Immature natural killer cell (primary cell): ENCODE measurements at regions not wholly inside any gene's neighbourhood (a gene's known extent, or its start where the extent isn't known, plus 50 kb on each side); places are given as distances from the start of the nearest gene placed in this dataset.

ENCODE experiments used
- DNase-seq, 3 donors: peaks; one replicate each; pipeline ENCODE4 v3.0.0; 2022; ENCODE audit warnings: mixed read lengths in 1 of 3
- H3K27ac Mint-ChIP-seq, 6 donors: one replicate each; pipeline ENCODE4 v1.8.0; 2020; ENCODE audit warnings: mixed read lengths in 6 of 6, mild to moderate bottlenecking in 5 of 6, inconsistent platforms in 4 of 6, moderate library complexity in 3 of 6
- H3K27me3 Mint-ChIP-seq, 3 donors: one replicate each; pipeline ENCODE4 v1.8.0; 2020 to 2021; ENCODE audit warnings: low read depth in 3 of 3, mild to moderate bottlenecking in 3 of 3, mixed read lengths in 3 of 3, moderate library complexity in 3 of 3, inconsistent platforms in 1 of 3
- H3K36me3 Mint-ChIP-seq, 3 donors: one replicate each; pipeline ENCODE4 v1.8.0; 2020; ENCODE audit warnings: mixed read lengths in 3 of 3, inconsistent platforms in 2 of 3, mild to moderate bottlenecking in 2 of 3
- H3K4me1 Mint-ChIP-seq, 2 donors: one replicate each; pipeline ENCODE4 v1.8.0; 2020; ENCODE audit warnings: inconsistent platforms in 2 of 2, mild to moderate bottlenecking in 2 of 2, mixed read lengths in 2 of 2, moderate library complexity in 1 of 2
- H3K4me3 Mint-ChIP-seq, 5 donors: one replicate each; pipeline ENCODE4 v1.8.0; 2020; ENCODE audit warnings: mild to moderate bottlenecking in 5 of 5, mixed read lengths in 5 of 5, inconsistent platforms in 3 of 5, moderate library complexity in 3 of 5
- H3K9me3 Mint-ChIP-seq, 6 donors: one replicate each; pipeline ENCODE4 v1.8.0; 2020; ENCODE audit warnings: mild to moderate bottlenecking in 6 of 6, mixed read lengths in 6 of 6, inconsistent platforms in 4 of 6, moderate library complexity in 3 of 6

- Mint-ChIP-seq H3K9me3 (peaks cover 9 to 55% (median 39%) of the 10 kb centered on the region in 6 donors), H3K4me3 (no peak overlapping the region), H3K27ac (no peak overlapping the region), H3K27me3 (peaks cover 0 to 2% (median 0%) of the 10 kb centered on the region in 3 donors), H3K4me1 (no peaks in the 10 kb centered on the region), H3K36me3 (peaks cover 0 to 10% (median 0%) of the 10 kb centered on the region in 3 donors)
- no peak for DNase-seq
Observed at GRCh38 chr5:26148569-26149107, 889.7 kb downstream of the CDH9 start.

DNA sequence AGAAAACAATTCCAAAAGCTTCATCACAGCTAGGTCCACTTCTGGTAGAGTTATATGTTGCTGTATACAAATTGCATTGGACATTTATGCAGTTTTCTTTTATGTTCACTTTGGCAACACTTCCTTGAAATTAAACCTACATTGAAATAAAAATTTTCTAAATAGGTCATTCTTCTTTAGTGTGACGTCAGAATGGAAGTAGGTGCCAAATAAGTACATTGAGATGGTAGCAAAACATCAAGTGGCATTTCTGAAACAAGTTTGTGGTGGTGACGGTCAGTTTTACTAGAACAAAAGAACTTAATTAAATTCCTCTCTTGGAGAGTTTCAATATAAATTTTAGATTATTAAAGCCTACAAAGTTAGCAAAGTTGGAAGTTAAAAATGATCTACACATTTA lies 895.1 kb downstream of the CDH9 start:
- H3K36me3 Mint-ChIP-seq: no peaks in the 10 kb centered on the region
- H3K4me1 Mint-ChIP-seq: no peaks in the 10 kb centered on the region
- H3K4me3 Mint-ChIP-seq: no peak overlapping the region
- peaks cover 6 to 47% (median 24%) of the 10 kb centered on the region in 6 donors for H3K9me3 Mint-ChIP-seq
- H3K27me3 Mint-ChIP-seq: peaks cover 0 to 2% (median 0%) of the 10 kb centered on the region in 3 donors
- DNase-seq: no peak
- no peak overlapping the region for H3K27ac Mint-ChIP-seq

- Mint-ChIP-seq H3K4me3 (no peak overlapping the region), H3K36me3 (no peaks in the 10 kb centered on the region), H3K9me3 (peaks cover 3 to 36% (median 11%) of the 10 kb centered on the region in 6 donors), H3K4me1 (no peaks in the 10 kb centered on the region), H3K27me3 (peaks cover 0 to 2% (median 0%) of the 10 kb centered on the region in 3 donors), H3K27ac (no peak overlapping the region)
- DNase-seq: no peak
Observed at GRCh38 chr5:26121338-26121737, 917.0 kb downstream of the CDH9 start.

GRCh38 chr5:26104175-26104574 lies 934.2 kb downstream of the CDH9 start:
- peaks cover 0 to 2% (median 0%) of the 10 kb centered on the region in 3 donors for H3K36me3 Mint-ChIP-seq
- H3K27ac Mint-ChIP-seq: no peak overlapping the region
- no peaks in the 10 kb centered on the region for H3K4me1 Mint-ChIP-seq
- DNase-seq: no peak
- peaks cover 20 to 65% (median 28%) of the 10 kb centered on the region in 6 donors for H3K9me3 Mint-ChIP-seq
- no peak overlapping the region for H3K4me3 Mint-ChIP-seq
- peaks cover 0 to 3% (median 0%) of the 10 kb centered on the region in 3 donors for H3K27me3 Mint-ChIP-seq

- no peak for DNase-seq
- H3K27me3 Mint-ChIP-seq: peaks cover 0 to 6% (median 0%) of the 10 kb centered on the region in 3 donors
- peaks cover 0 to 8% (median 4%) of the 10 kb centered on the region in 3 donors for H3K36me3 Mint-ChIP-seq
- H3K27ac Mint-ChIP-seq: no peak overlapping the region
- H3K4me3 Mint-ChIP-seq: no peak overlapping the region
- peaks cover 18 to 46% (median 32%) of the 10 kb centered on the region in 6 donors for H3K9me3 Mint-ChIP-seq
- no peaks in the 10 kb centered on the region for H3K4me1 Mint-ChIP-seq
Observed at GRCh38 chr5:26060212-26060611, 978.2 kb downstream of the CDH9 start.

- H3K36me3 Mint-ChIP-seq: peaks cover 0 to 6% (median 3%) of the 10 kb centered on the region in 3 donors
- no peak overlapping the region for H3K4me3 Mint-ChIP-seq
- peaks cover 23 to 70% (median 46%) of the 10 kb centered on the region in 6 donors for H3K9me3 Mint-ChIP-seq
- no peak overlapping the region for H3K27ac Mint-ChIP-seq
- peaks cover 0 to 2% (median 0%) of the 10 kb centered on the region in 3 donors for H3K27me3 Mint-ChIP-seq
- no peak for DNase-seq
- H3K4me1 Mint-ChIP-seq: no peaks in the 10 kb centered on the region
Observed at GRCh38 chr5:26054594-26054993, 983.8 kb downstream of the CDH9 start.

GRCh38 chr5:26034813-26035212 lies 1003.6 kb downstream of the CDH9 start:
- Mint-ChIP-seq H3K9me3 (peaks cover 0 to 44% (median 19%) of the 10 kb centered on the region in 6 donors), H3K4me1 (no peaks in the 10 kb centered on the region), H3K27ac (no peak overlapping the region), H3K36me3 (no peaks in the 10 kb centered on the region), H3K27me3 (no peaks in the 10 kb centered on the region), H3K4me3 (no peak overlapping the region)
- DNase-seq: no peak

GRCh38 chr5:26031481-26031880 lies 1006.9 kb downstream of the CDH9 start:
- H3K36me3 Mint-ChIP-seq: no peaks in the 10 kb centered on the region
- no peaks in the 10 kb centered on the region for H3K27me3 Mint-ChIP-seq
- H3K9me3 Mint-ChIP-seq: peaks cover 0 to 39% (median 13%) of the 10 kb centered on the region in 6 donors
- DNase-seq: no peak
- H3K4me1 Mint-ChIP-seq: no peaks in the 10 kb centered on the region
- no peak overlapping the region for H3K4me3 Mint-ChIP-seq
- no peak overlapping the region for H3K27ac Mint-ChIP-seq

DNA sequence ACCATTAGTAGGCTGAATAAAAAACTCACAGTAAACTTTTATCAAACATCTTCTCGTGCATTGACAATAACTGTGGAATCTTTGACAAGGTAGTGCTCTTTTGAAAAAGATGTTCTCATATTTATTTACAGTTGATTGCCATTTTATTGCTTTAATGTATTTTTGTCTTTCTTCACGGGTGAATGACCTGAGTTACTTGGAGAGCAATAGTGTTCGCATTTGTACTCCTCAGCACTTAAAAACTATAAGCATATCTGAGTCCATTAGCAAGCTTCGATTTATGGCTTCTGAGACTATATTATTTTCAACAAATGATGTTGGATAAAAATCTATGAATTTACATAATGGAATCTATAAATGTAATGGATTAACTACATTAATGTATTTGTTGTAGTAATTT lies 1012.3 kb downstream of the CDH9 start:
- Mint-ChIP-seq H3K36me3 (peaks cover 0 to 3% (median 0%) of the 10 kb centered on the region in 3 donors), H3K9me3 (peaks cover 4 to 47% (median 22%) of the 10 kb centered on the region in 6 donors), H3K4me1 (no peaks in the 10 kb centered on the region), H3K27me3 (no peaks in the 10 kb centered on the region), H3K4me3 (no peak overlapping the region), H3K27ac (no peak overlapping the region)
- no peak for DNase-seq

DNA sequence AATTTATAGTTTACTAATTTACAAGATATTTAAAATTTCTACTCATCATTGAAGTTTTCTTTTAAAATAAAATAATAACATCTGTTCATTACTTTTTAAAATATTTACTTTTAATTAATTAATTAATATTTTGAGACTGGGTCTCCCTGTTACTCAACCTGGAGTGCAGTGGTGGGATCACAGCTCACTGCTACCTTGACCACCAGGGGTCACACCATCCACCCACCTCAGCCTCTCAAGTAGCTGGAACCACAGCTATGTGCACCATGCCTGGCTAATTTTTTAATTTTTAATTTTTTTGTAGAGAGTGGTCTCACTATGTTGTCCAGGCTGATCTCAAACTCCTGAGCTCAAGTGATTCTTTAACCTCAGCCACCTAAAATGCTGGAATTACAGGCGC lies 1013.6 kb downstream of the CDH9 start:
- H3K4me1 Mint-ChIP-seq: no peaks in the 10 kb centered on the region
- no peak for DNase-seq
- no peaks in the 10 kb centered on the region for H3K27me3 Mint-ChIP-seq
- peaks cover 4 to 45% (median 21%) of the 10 kb centered on the region in 6 donors for H3K9me3 Mint-ChIP-seq
- H3K27ac Mint-ChIP-seq: no peak overlapping the region
- H3K36me3 Mint-ChIP-seq: peaks cover 0 to 3% (median 0%) of the 10 kb centered on the region in 3 donors
- H3K4me3 Mint-ChIP-seq: no peak overlapping the region

- DNase-seq: no peak
- Mint-ChIP-seq H3K4me1 (no peaks in the 10 kb centered on the region), H3K27ac (no peak overlapping the region), H3K27me3 (peaks cover 0 to 4% (median 0%) of the 10 kb centered on the region in 3 donors), H3K4me3 (no peak overlapping the region), H3K9me3 (peaks cover 4 to 51% (median 22%) of the 10 kb centered on the region in 6 donors), H3K36me3 (peaks cover 0 to 3% (median 0%) of the 10 kb centered on the region in 3 donors)
Observed at GRCh38 chr5:26023361-26023760, 1015.0 kb downstream of the CDH9 start.

DNA sequence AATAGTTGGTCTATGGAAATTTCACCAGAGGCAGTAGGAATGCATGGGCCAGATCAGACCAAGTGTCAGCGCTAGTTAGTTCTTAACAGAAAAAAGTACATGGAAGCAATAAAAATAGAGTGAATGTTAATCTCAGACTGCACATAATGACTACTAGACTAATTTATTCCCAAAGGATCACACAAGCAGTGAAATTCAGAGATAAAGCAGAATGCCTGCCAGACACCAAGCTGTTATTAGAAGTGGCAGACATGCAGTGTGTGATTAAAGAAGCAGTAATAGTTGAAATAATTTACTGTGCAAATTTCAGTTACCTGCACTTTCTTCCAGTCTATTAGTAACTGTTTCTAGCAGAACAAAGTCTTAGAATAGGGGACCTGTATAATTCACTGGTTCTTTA lies 1024.2 kb downstream of the CDH9 start:
- Mint-ChIP-seq H3K9me3 (peaks cover 3 to 58% (median 31%) of the 10 kb centered on the region in 6 donors), H3K27ac (no peak overlapping the region), H3K4me1 (no peaks in the 10 kb centered on the region), H3K4me3 (no peak overlapping the region), H3K36me3 (peaks cover 0 to 8% (median 0%) of the 10 kb centered on the region in 3 donors), H3K27me3 (peaks cover 0 to 5% (median 2%) of the 10 kb centered on the region in 3 donors)
- DNase-seq: no peak

DNA sequence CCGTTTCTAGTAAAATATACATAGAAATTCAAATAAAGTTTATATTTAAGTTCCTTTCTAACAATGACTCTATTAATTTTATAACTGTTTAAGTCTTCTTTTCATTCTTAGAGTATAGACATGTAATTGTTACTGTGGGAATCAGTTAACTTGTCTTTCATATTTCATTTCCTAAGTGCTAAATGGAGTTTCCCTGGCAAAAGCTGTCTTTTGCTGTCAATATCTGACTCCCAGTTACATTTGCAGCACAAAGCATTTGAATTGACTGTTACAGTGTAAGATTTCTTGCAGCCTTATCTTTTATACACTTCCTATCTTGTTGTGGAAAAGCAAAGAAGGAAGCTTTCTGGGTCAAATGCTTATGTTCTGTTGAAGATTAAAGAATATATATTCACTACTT lies 1026.3 kb downstream of the CDH9 start:
- Mint-ChIP-seq H3K4me3 (no peak overlapping the region), H3K9me3 (peaks cover 3 to 48% (median 27%) of the 10 kb centered on the region in 6 donors), H3K27me3 (peaks cover 0 to 2% (median 0%) of the 10 kb centered on the region in 3 donors), H3K36me3 (peaks cover 0 to 8% (median 0%) of the 10 kb centered on the region in 3 donors), H3K27ac (no peak overlapping the region), H3K4me1 (no peaks in the 10 kb centered on the region)
- no peak for DNase-seq

- H3K36me3 Mint-ChIP-seq: peaks cover 0 to 13% (median 0%) of the 10 kb centered on the region in 3 donors
- H3K4me1 Mint-ChIP-seq: no peaks in the 10 kb centered on the region
- H3K4me3 Mint-ChIP-seq: no peak overlapping the region
- no peak for DNase-seq
- peaks cover 8 to 34% (median 24%) of the 10 kb centered on the region in 6 donors for H3K9me3 Mint-ChIP-seq
- H3K27ac Mint-ChIP-seq: no peak overlapping the region
- peaks cover 0 to 2% (median 0%) of the 10 kb centered on the region in 3 donors for H3K27me3 Mint-ChIP-seq
Observed at GRCh38 chr5:26009742-26010141, 1028.6 kb downstream of the CDH9 start.

DNA sequence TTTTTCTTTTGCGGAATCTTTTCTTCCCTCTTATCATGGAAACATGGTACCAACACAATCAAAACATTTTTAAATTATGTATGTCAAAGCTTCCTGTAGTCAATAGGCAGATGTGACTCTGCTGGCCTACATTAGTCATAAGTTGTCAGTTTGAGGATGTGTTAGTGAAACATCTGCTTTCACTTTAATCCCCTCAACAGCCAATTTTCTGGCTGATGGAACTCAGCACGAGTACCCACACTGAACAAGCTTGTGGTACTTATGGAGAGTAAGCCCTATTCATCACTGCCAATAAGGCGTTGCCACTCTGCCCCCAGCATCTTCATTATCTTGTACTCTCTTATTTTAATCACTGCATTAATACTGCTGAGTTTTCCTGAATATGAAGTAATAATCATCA lies 1034.4 kb downstream of the CDH9 start:
- no peak for DNase-seq
- peaks cover 13 to 52% (median 33%) of the 10 kb centered on the region in 6 donors for H3K9me3 Mint-ChIP-seq
- H3K27me3 Mint-ChIP-seq: no peaks in the 10 kb centered on the region
- H3K4me3 Mint-ChIP-seq: no peak overlapping the region
- H3K4me1 Mint-ChIP-seq: no peaks in the 10 kb centered on the region
- peaks cover 0 to 8% (median 0%) of the 10 kb centered on the region in 3 donors for H3K36me3 Mint-ChIP-seq
- H3K27ac Mint-ChIP-seq: no peak overlapping the region
